ENCODE measurements at regions not wholly inside any gene's neighbourhood (a gene's known extent, or its start where the extent isn't known, plus 50 kb on each side); places are given as distances from the start of the nearest gene placed in this dataset.
A peak's percentile ranks its signal among the peaks of the same experiment; 100 is the strongest.

- DNase-seq, result no peak
Measured at GRCh38 chr18:51603111-51603510, 405.6 kb upstream of the MEX3C start.

- DNase-seq, result no peak
Measured at GRCh38 chr18:51603551-51603950, 406.1 kb upstream of the MEX3C start.

- no peak for DNase-seq
Measured at GRCh38 chr18:51610481-51610880, 413.0 kb upstream of the MEX3C start.

- no peak for DNase-seq
Measured at GRCh38 chr18:51611326-51611725, 413.8 kb upstream of the MEX3C start.

- DNase-seq, result no peak
Measured at GRCh38 chr18:51614033-51614432, 416.6 kb upstream of the MEX3C start.

- no peak for DNase-seq
Measured at GRCh38 chr18:51614967-51615571, 417.6 kb upstream of the MEX3C start.

GRCh38 chr18:51617167-51617566 is 419.7 kb upstream of the MEX3C start:
- no peak for DNase-seq

- DNase-seq, result no peak
Measured at GRCh38 chr18:51617572-51618260, 420.2 kb upstream of the MEX3C start.

GRCh38 chr18:51619283-51619682 is 421.8 kb upstream of the MEX3C start:
- no peak for DNase-seq

- DNase-seq, result peak; percentile 0
Measured at GRCh38 chr18:51621113-51621863, 423.8 kb upstream of the MEX3C start.

GRCh38 chr18:51621864-51622160 is 424.3 kb upstream of the MEX3C start:
- no peak for DNase-seq

GRCh38 chr18:51622702-51623101 is 425.2 kb upstream of the MEX3C start:
- DNase-seq, result no peak

- DNase-seq, result no peak
Measured at GRCh38 chr18:51623653-51624052, 426.2 kb upstream of the MEX3C start.

GRCh38 chr18:51630706-51631105 is 433.2 kb upstream of the MEX3C start:
- no peak for DNase-seq

GRCh38 chr18:51637881-51638280 is 440.4 kb upstream of the MEX3C start:
- DNase-seq, result no peak

GRCh38 chr18:51639541-51639940 is 442.1 kb upstream of the MEX3C start:
- DNase-seq, result no peak

- no peak for DNase-seq
Measured at GRCh38 chr18:51643483-51643882, 446.0 kb upstream of the MEX3C start.

- no peak for DNase-seq
Measured at GRCh38 chr18:51645607-51646006, 448.1 kb upstream of the MEX3C start.

- no peak for DNase-seq
Measured at GRCh38 chr18:51647346-51647745, 449.9 kb upstream of the MEX3C start.

GRCh38 chr18:51647942-51648341 is 450.5 kb upstream of the MEX3C start:
- no peak for DNase-seq

- DNase-seq, result no peak
Measured at GRCh38 chr18:51649796-51650195, 452.3 kb upstream of the MEX3C start.

GRCh38 chr18:51651761-51652160 is 454.3 kb upstream of the MEX3C start:
- DNase-seq, result no peak

- DNase-seq, result no peak
Measured at GRCh38 chr18:51653507-51654213, 456.2 kb upstream of the MEX3C start.
